Ovary (tissue), 3 donors: ENCODE measurements at regions not wholly inside any gene's neighbourhood (a gene's known extent, or its start where the extent isn't known, plus 50 kb on each side); places are given as distances from the start of the nearest gene placed in this dataset.

Source experiments
- EP300 ChIP-seq: sonication (generic); formaldehyde crosslinking; IDR thresholded peaks from one replicate; pipeline ENCODE4 v1.6.1; 2017; ENCODE audit warnings: antibody characterized with exemption
- POLR2A ChIP-seq: fragments of 450-650 bp; IDR thresholded peaks from one replicate; pipeline ENCODE4 v1.6.1; 2017; ENCODE audit warnings: antibody characterized with exemption, mild to moderate bottlenecking, moderate library complexity
- TF ChIP-seq, protein P1 (sequence below), 3 donors: fragments of 450-650 bp in 2 of 3; fragments of 200-600 bp in 1 of 3; IDR thresholded peaks; one replicate each; pipeline versions ENCODE4 v1.5.1 to v1.8.0; 2016 to 2022; ENCODE audit warnings: antibody characterized with exemption in 3 of 3, mild to moderate bottlenecking in 1 of 3
- donor health status: DM: no; HTN: no; CAD: no.

DNA sequence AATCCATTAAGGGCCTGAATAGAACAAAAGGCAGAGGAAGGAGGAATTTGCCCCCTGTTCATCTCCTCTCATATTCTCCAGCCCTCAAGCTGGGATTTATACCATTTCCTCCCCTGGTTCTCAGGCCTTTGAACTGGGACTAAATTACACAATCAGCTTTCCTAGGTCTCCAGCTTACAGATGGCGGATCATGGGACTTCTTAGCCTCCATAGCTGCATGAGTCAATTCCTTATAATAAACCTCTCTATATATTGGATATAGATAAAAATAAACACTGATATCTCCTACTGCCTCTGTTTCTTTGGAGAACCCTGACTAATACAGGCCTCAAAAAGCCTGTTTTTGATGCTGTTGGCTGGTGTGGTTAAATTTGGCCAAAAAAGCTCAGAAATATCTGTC lies 84.5 kb upstream of the TMEM108 start:
- TF ChIP-seq, protein P1, sequence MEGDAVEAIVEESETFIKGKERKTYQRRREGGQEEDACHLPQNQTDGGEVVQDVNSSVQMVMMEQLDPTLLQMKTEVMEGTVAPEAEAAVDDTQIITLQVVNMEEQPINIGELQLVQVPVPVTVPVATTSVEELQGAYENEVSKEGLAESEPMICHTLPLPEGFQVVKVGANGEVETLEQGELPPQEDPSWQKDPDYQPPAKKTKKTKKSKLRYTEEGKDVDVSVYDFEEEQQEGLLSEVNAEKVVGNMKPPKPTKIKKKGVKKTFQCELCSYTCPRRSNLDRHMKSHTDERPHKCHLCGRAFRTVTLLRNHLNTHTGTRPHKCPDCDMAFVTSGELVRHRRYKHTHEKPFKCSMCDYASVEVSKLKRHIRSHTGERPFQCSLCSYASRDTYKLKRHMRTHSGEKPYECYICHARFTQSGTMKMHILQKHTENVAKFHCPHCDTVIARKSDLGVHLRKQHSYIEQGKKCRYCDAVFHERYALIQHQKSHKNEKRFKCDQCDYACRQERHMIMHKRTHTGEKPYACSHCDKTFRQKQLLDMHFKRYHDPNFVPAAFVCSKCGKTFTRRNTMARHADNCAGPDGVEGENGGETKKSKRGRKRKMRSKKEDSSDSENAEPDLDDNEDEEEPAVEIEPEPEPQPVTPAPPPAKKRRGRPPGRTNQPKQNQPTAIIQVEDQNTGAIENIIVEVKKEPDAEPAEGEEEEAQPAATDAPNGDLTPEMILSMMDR (IDR thresholded peaks at IDR 0.05): no peak
- TF ChIP-seq POLR2A (no peak), EP300 (no peak)
